Amygdala (tissue), 56 donors: ENCODE measurements at regions not wholly inside any gene's neighbourhood (a gene's known extent, or its start where the extent isn't known, plus 50 kb on each side); places are given as distances from the start of the nearest gene placed in this dataset.
A peak's percentile ranks its signal among the peaks of the same experiment; 100 is the strongest.
"Not testable (repeated sequence)": the region's sequence is repeated elsewhere in the genome, so short reads cannot be mapped to it uniquely, and the experiment has no call there.

Experiments used
- DNase-seq, 56 donors: peaks; one replicate each; lab custom pipeline; 2025; lab: John Stamatoyannopoulos, UW

GRCh38 chr4:112938461-112939058, 110.9 kb upstream of the ANK2 start:
- peak in 1 of 56 donors; percentile 43 for DNase-seq

- DNase-seq: no peak
Measured at GRCh38 chr4:112939901-112940300, 109.6 kb upstream of the ANK2 start.

GRCh38 chr4:112940336-112940735, 109.1 kb upstream of the ANK2 start:
- no peak for DNase-seq

- DNase-seq: peak in 2 of 56 donors; percentile 4 to 16
Measured at GRCh38 chr4:112942077-112942476, 107.4 kb upstream of the ANK2 start.

- no peak for DNase-seq
Measured at GRCh38 chr4:112942997-112943396, 106.5 kb upstream of the ANK2 start.

GRCh38 chr4:112944006-112944405, 105.4 kb upstream of the ANK2 start:
- DNase-seq: no peak

GRCh38 chr4:112946127-112946526, 103.3 kb upstream of the ANK2 start:
- DNase-seq: no peak

- no peak for DNase-seq
Measured at GRCh38 chr4:112947616-112948015, 101.8 kb upstream of the ANK2 start.

GRCh38 chr4:112951362-112952312, 97.8 kb upstream of the ANK2 start:
- no peak for DNase-seq

GRCh38 chr4:112952313-112952700, 97.1 kb upstream of the ANK2 start:
- DNase-seq: peak in 1 of 56 donors; percentile 40

- no peak for DNase-seq
Measured at GRCh38 chr4:112953262-112953661, 96.2 kb upstream of the ANK2 start.

- DNase-seq: no peak
Measured at GRCh38 chr4:112954286-112954685, 95.2 kb upstream of the ANK2 start.

GRCh38 chr4:112956484-112956896, 93.0 kb upstream of the ANK2 start:
- DNase-seq: peak in 22 of 56 donors; percentile 4 to 65 (median 25)

GRCh38 chr4:112957764-112958163, 91.7 kb upstream of the ANK2 start:
- not testable (repeated sequence) for DNase-seq

GRCh38 chr4:112966701-112967488, 82.6 kb upstream of the ANK2 start:
- DNase-seq: no peak

GRCh38 chr4:112968451-112969159, 80.8 kb upstream of the ANK2 start:
- no peak for DNase-seq

- no peak for DNase-seq
Measured at GRCh38 chr4:112970903-112971302, 78.5 kb upstream of the ANK2 start.

GRCh38 chr4:112973750-112974251, 75.7 kb upstream of the ANK2 start:
- peak in 2 of 56 donors; percentile 3 to 14 for DNase-seq

GRCh38 chr4:112975567-112976355, 73.7 kb upstream of the ANK2 start:
- no peak for DNase-seq
